ENCODE measurements at regions not wholly inside any gene's neighbourhood (a gene's known extent, or its start where the extent isn't known, plus 50 kb on each side); places are given as distances from the start of the nearest gene placed in this dataset.

DNA sequence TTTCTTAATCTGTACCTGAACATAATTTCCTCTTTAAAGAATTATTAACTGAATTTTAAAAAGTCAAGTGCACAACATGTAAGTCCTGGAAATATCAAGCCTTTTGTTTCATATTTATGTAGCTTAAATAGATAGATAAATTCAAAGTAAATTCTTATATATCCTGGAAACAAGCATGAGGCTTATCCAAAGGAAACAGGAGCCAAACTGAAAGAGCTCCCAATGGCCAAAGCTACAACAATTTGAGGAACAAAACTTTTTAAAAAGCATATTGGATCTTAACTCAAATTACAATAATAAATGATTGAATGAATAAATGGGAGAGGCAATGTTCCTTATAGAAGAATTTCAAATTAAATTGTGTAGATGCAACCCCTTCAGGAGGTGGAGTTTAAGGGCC is 679.1 kb downstream of the METTL4 start:
- TF ChIP-seq, protein P1, sequence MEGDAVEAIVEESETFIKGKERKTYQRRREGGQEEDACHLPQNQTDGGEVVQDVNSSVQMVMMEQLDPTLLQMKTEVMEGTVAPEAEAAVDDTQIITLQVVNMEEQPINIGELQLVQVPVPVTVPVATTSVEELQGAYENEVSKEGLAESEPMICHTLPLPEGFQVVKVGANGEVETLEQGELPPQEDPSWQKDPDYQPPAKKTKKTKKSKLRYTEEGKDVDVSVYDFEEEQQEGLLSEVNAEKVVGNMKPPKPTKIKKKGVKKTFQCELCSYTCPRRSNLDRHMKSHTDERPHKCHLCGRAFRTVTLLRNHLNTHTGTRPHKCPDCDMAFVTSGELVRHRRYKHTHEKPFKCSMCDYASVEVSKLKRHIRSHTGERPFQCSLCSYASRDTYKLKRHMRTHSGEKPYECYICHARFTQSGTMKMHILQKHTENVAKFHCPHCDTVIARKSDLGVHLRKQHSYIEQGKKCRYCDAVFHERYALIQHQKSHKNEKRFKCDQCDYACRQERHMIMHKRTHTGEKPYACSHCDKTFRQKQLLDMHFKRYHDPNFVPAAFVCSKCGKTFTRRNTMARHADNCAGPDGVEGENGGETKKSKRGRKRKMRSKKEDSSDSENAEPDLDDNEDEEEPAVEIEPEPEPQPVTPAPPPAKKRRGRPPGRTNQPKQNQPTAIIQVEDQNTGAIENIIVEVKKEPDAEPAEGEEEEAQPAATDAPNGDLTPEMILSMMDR (conservative IDR thresholded peaks at IDR 0.05; ENCODE audit: low read depth, low read length): no peak
- no peak overlapping the region for H3K4me3 ChIP-seq (ENCODE audit: low read depth, low read length)
- DNase-seq (ENCODE audit: low read depth): no peak

DNA sequence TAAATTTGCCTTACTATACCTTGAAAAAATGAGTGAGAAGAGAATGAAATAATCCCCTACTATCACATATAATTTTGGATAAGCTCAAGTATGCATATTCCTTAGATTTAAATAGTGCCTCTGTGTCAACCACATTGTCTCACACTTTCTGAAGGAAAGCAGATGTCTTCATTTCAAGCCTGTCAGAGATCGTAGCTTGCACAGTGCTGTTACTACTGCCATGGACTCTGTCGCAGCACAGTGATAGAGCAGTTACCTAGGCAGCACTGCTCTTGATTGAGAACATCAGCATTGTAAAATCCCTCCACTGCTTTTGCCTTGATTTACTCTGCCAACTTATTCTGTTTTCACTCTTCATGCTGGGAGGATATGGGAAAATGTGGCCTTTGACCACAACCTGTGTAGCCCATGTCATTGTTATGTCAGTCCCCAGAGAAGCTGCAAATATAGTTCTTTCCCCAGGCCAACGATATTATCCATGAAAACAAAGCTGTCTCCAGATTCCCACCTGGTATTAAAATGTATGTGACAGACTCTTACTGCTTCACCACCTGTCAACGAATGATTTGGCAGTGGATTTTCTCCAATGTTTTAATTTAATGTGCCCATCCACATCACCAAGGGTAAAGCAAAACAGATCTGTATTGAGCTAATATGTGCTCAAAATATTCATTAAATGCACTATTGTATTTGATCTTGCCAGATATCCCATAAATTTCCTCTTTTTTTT is 675.7 kb downstream of the METTL4 start:
- no peak for DNase-seq (ENCODE audit: low read depth)
- TF ChIP-seq, protein P1 (conservative IDR thresholded peaks at IDR 0.05; ENCODE audit: low read depth, low read length): no peak
- H3K4me3 ChIP-seq (ENCODE audit: low read depth, low read length): no peak overlapping the region

DNA sequence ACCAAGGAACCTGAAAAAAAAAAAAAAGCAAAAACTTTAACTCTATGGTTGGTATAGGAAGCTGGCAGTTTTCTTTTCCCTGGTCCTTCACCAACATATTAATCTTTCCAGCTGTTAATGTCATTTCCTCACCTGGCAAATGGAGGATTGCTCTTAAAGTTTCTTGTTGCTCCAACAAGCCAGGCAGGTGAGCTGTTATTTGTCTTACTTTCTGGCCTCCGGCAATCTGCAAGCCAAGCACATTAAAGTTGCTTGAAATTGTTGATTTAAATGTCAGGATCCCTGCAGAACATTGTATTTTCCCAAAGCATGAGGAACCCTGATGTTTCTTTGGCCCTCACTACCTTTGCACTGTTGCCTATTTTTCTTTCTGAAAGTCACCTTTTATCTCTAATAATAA is 664.9 kb downstream of the METTL4 start:
- DNase-seq (ENCODE audit: low read depth): no peak
- H3K4me3 ChIP-seq (ENCODE audit: low read depth, low read length): no peak overlapping the region
- TF ChIP-seq, protein P1 (conservative IDR thresholded peaks at IDR 0.05; ENCODE audit: low read depth, low read length): no peak

DNA sequence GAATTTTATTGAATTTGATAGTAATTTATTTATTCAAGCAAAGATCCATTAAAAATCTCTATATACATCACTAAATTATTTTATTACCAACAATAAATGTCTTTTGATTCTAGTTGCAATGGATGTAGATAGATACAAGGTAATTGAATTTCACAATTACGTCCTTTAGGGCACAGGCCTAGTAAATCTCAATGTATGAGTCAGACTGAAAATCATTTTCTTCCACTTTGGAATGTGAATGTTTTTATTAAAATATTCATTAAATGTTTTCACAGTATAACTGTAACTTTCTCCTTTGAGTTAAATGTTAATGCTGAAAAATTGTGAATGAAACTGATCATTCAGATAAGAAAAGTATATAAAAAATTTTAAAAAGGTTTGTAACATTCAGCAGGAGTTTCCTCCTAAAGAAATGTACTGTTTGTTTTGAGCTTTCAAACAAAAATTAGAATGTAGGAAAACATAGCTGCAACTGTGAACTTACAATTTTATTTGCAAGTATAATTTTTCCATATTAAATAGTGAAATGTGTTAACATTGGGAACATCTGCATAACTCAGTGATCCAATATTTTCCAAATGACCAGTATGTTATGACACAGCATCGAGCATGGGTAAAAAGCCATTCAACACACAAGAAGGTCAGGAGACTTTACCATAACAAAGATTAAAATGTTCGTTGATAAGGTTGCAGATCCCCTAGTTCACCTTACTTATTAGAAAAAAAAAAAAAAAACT is 663.7 kb downstream of the METTL4 start:
- TF ChIP-seq, protein P1 (conservative IDR thresholded peaks at IDR 0.05; ENCODE audit: low read depth, low read length): no peak
- no peak for DNase-seq (ENCODE audit: low read depth)

DNA sequence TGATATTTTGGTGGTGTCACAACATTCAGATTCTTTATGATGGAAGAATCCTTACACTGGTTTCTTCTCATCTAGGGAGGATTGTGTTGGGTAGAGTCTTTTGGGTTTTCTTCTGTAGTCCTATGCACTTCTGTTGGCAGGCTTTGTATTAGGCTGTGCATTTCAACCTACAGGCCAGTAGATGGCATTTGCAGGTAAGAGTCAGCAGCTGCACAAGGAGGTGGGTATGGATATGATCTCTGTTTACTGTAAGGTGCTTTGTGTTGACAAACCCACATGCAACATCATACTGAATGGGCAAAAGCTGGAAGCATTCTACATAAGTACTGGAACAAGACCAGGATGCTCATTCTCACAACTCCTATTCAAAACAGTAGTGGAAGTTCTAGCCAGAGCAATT is 656.8 kb downstream of the METTL4 start:
- TF ChIP-seq, protein P1 (conservative IDR thresholded peaks at IDR 0.05; ENCODE audit: low read depth, low read length): peak; percentile 48
- peak; percentile 33 for DNase-seq (ENCODE audit: low read depth)

More for the DNA sequence above, 663.7 kb downstream of the METTL4 start:
- no peak overlapping the region for H3K4me3 ChIP-seq (ENCODE audit: low read depth, low read length)

DNA sequence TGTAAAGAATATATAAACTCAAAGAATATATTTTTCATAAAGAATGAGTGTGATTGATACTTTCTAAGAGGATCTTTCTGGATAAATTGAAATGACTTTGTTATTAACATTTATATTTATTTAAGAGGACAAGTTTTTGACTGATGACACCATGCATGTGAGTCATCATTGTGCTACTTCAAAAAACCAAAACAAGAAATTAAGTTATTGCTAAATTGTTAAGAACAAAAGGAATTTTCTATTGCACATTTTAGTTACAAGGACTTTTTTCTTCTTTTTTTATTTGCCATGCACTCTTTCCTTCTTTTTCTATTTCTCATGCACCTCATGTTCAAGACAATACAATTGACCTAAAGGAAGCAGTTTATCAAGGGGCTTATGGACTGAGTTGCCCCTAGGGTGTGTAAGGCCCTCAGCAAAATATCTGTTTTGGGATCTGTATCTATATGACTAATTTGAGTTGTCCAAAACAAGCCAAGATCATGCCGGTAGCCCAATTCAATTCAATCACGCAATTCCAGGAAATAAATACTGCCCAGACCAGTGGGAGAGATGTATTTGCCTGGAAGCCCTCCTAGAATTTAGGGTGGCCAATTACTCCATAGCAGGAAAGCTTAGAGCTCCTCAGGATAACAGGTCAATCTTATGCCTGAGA is 654.3 kb downstream of the METTL4 start:
- H3K4me3 ChIP-seq (ENCODE audit: low read depth, low read length): no peak overlapping the region
- TF ChIP-seq, protein P1 (conservative IDR thresholded peaks at IDR 0.05; ENCODE audit: low read depth, low read length): no peak
- no peak for DNase-seq (ENCODE audit: low read depth)

More for the DNA sequence above, 656.8 kb downstream of the METTL4 start:
- H3K4me3 ChIP-seq (ENCODE audit: low read depth, low read length): no peak overlapping the region

Data from choroid plexus epithelial cell (primary cell).